Osteoblast (primary cell): ENCODE measurements at regions not wholly inside any gene's neighbourhood (a gene's known extent, or its start where the extent isn't known, plus 50 kb on each side); places are given as distances from the start of the nearest gene placed in this dataset.

ENCODE experiments used
- DNase-seq: peaks from one replicate; pipeline ENCODE4 v3.0.0; 2011; ENCODE audit warnings: low spot score, mixed read lengths; ENCODE audit not compliant: insufficient read length; ENCODE audit errors: missing footprints
- H2AFZ ChIP-seq: 2 replicates; pipeline ENCODE4 v1.6.0; 2011; ENCODE audit warnings: mild to moderate bottlenecking, low read length
- H3K27ac ChIP-seq: 2 replicates; pipeline ENCODE4 v1.5.1; 2011; ENCODE audit warnings: mild to moderate bottlenecking, low read depth, low read length, moderate library complexity
- H3K27me3 ChIP-seq: 2 replicates; pipeline ENCODE4 v1.6.0; 2012; ENCODE audit warnings: mild to moderate bottlenecking, control low read depth, inconsistent platforms, low read length, moderate library complexity; ENCODE audit not compliant: insufficient read depth
- H3K36me3 ChIP-seq: 2 replicates; pipeline ENCODE4 v1.5.1; 2011; ENCODE audit warnings: mild to moderate bottlenecking, low read length, control low read depth, moderate library complexity; ENCODE audit not compliant: insufficient read depth
- H3K4me1 ChIP-seq: 2 replicates; pipeline ENCODE4 v1.5.1; 2011; ENCODE audit warnings: mild to moderate bottlenecking, low read length, control low read depth, moderate library complexity; ENCODE audit not compliant: insufficient read depth
- H3K4me2 ChIP-seq: 2 replicates; pipeline ENCODE4 v1.6.0; 2011; ENCODE audit warnings: mild to moderate bottlenecking, low read length; ENCODE audit not compliant: insufficient read depth
- H3K4me3 ChIP-seq: fragments of 200-600 bp; sonication (generic); 3 replicates; pipeline ENCODE4 v1.5.1; 2012; ENCODE audit warnings: mild to moderate bottlenecking, low read length, inconsistent platforms; ENCODE audit not compliant: insufficient read depth
- H3K79me2 ChIP-seq: 2 replicates; pipeline ENCODE4 v1.6.0; 2012; ENCODE audit warnings: mild to moderate bottlenecking, low read length, control low read depth, inconsistent platforms; ENCODE audit not compliant: insufficient read depth
- H3K9me3 ChIP-seq: 2 replicates; pipeline ENCODE4 v1.5.1; 2011; ENCODE audit warnings: low read depth, low read length, control low read depth
- H4K20me1 ChIP-seq: 2 replicates; pipeline ENCODE4 v1.6.0; 2012; ENCODE audit warnings: mild to moderate bottlenecking, low read length, control low read depth; ENCODE audit not compliant: insufficient read depth
- TF ChIP-seq, protein P1 (sequence below): IDR thresholded peaks from 2 replicates; pipeline ENCODE4 v1.5.1; 2011; ENCODE audit warnings: mild to moderate bottlenecking, low read depth, low read length, moderate library complexity; ENCODE audit errors: extremely low read depth

GRCh38 chr13:73598020-73598712 lies 536.0 kb downstream of the KLF12 start:
- Histone ChIP-seq H3K4me2 (no peak overlapping the region), H3K4me3 (no peak overlapping the region), H3K36me3 (no peaks in the 10 kb centered on the region), H3K79me2 (no peaks in the 10 kb centered on the region), H3K27me3 (no peaks in the 10 kb centered on the region), H3K9me3 (no peaks in the 10 kb centered on the region), H3K27ac (no peak overlapping the region), H4K20me1 (no peaks in the 10 kb centered on the region), H3K4me1 (no peaks in the 10 kb centered on the region), H2AFZ (no peak overlapping the region)
- no peak for DNase-seq
- TF ChIP-seq, protein P1, sequence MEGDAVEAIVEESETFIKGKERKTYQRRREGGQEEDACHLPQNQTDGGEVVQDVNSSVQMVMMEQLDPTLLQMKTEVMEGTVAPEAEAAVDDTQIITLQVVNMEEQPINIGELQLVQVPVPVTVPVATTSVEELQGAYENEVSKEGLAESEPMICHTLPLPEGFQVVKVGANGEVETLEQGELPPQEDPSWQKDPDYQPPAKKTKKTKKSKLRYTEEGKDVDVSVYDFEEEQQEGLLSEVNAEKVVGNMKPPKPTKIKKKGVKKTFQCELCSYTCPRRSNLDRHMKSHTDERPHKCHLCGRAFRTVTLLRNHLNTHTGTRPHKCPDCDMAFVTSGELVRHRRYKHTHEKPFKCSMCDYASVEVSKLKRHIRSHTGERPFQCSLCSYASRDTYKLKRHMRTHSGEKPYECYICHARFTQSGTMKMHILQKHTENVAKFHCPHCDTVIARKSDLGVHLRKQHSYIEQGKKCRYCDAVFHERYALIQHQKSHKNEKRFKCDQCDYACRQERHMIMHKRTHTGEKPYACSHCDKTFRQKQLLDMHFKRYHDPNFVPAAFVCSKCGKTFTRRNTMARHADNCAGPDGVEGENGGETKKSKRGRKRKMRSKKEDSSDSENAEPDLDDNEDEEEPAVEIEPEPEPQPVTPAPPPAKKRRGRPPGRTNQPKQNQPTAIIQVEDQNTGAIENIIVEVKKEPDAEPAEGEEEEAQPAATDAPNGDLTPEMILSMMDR: no peak

DNA sequence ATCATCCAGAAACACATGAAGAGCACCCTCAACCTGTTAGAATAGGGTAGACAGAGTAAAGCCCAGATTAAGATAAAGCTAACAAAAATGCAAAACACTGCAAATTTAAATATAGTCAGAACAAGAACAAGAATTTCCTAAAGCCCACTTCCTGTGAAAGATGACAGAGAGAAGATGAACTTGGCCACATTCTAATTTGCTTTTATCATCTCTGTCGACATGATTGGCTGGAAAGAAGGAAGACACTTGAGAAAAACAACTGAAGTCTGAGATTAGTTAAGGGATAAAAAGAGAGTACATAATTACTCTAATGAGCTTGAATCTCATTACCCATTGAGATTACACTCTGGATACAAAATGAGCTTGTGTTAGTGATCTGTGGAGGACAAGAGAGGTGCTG lies 537.6 kb downstream of the KLF5 start:
- Histone ChIP-seq H3K27ac (no peak overlapping the region), H2AFZ (no peak overlapping the region), H3K36me3 (no peaks in the 10 kb centered on the region), H4K20me1 (no peaks in the 10 kb centered on the region), H3K4me2 (no peak overlapping the region), H3K9me3 (no peaks in the 10 kb centered on the region), H3K4me1 (no peaks in the 10 kb centered on the region), H3K4me3 (no peak overlapping the region), H3K27me3 (no peaks in the 10 kb centered on the region), H3K79me2 (no peaks in the 10 kb centered on the region)
- TF ChIP-seq, protein P1: no peak
- no peak for DNase-seq

DNA sequence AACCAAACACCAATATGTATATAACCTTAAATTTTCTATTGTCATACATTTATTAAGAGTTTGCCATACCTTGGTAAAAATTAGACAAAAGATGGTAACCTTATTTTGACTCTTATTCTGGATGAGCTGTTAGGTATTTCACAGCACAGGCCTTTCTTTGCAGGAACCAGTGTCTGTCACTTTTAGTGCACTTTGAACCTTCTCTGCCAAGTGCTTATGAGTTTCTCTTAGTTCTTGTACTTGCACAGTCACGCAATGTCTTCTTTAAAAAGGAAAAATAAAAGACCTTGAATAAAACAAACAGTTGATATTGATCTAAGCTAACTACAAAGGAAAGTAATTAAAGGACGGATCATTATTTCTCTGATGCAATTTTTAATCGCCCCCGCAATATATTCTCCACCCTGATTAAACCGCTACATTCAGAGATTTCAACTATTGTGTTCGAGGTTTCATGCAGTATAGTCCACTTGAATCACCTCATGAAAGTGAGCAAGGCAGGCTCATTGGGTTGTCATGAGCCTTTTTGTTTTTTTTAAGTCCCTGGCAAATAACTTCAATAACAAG lies 534.5 kb downstream of the KLF5 start:
- no peaks in the 10 kb centered on the region for H3K9me3 ChIP-seq
- no peak overlapping the region for H2AFZ ChIP-seq
- H3K4me1 ChIP-seq: no peaks in the 10 kb centered on the region
- H3K79me2 ChIP-seq: no peaks in the 10 kb centered on the region
- no peaks in the 10 kb centered on the region for H3K36me3 ChIP-seq
- TF ChIP-seq, protein P1: no peak
- no peak overlapping the region for H3K4me3 ChIP-seq
- no peaks in the 10 kb centered on the region for H3K27me3 ChIP-seq
- H4K20me1 ChIP-seq: no peaks in the 10 kb centered on the region
- no peak for DNase-seq
- no peak overlapping the region for H3K4me2 ChIP-seq
- no peak overlapping the region for H3K27ac ChIP-seq

GRCh38 chr13:73591861-73592260 lies 533.1 kb downstream of the KLF5 start:
- TF ChIP-seq, protein P1: no peak
- H3K27me3 ChIP-seq: no peaks in the 10 kb centered on the region
- H3K9me3 ChIP-seq: no peaks in the 10 kb centered on the region
- H3K79me2 ChIP-seq: no peaks in the 10 kb centered on the region
- no peak overlapping the region for H3K27ac ChIP-seq
- H3K4me1 ChIP-seq: no peaks in the 10 kb centered on the region
- no peak overlapping the region for H3K4me2 ChIP-seq
- H3K4me3 ChIP-seq: no peak overlapping the region
- no peak overlapping the region for H2AFZ ChIP-seq
- no peaks in the 10 kb centered on the region for H4K20me1 ChIP-seq
- DNase-seq: no peak
- no peaks in the 10 kb centered on the region for H3K36me3 ChIP-seq
